SK-N-SH (cell line): ENCODE measurements at regions not wholly inside any gene's neighbourhood (a gene's known extent, or its start where the extent isn't known, plus 50 kb on each side); places are given as distances from the start of the nearest gene placed in this dataset.

Source experiments
- CTCF ChIA-PET: fragments of 300-600, 350-600 bp; formaldehyde crosslinking; extraction: SDS; loops from one replicate; lab custom pipeline; 2021; lab: Yijun Ruan, JAX
- POLR2A ChIA-PET: fragments of 350-600 bp; sonication (Branson Sonifier 250); formaldehyde crosslinking; extraction: SDS; loops from one replicate; lab custom pipeline; 2020; ENCODE audit warnings: antibody characterized with exemption, inconsistent platforms; lab: Yijun Ruan, JAX
- DNase-seq: peaks from one replicate; pipeline ENCODE4 v3.0.0; 2012
- H2AFZ ChIP-seq: fragments of 200-600 bp; sonication (generic); 2 replicates; pipeline ENCODE4 v1.8.1; 2016; ENCODE audit warnings: antibody characterized with exemption, mild to moderate bottlenecking, low read depth
- H3F3A ChIP-seq: fragments of 200-600 bp; sonication (generic); replicated peaks from 2 replicates; pipeline ENCODE3; 2016; ENCODE audit warnings: antibody characterized with exemption, mild to moderate bottlenecking; ENCODE audit not compliant: insufficient read depth
- H3K27ac ChIP-seq, 2 experiments: fragments of 200-500 bp in 1 of 2; fragments of 200-600 bp in 1 of 2; sonication (Bioruptor generic) in 1 of 2; sonication (generic), shearing (Covaris generic) in 1 of 2; 2 replicates each; pipeline versions ENCODE4 v1.5.1 to v1.6.1; 2014 to 2016; ENCODE audit warnings: low read depth in 2 of 2, inconsistent platforms in 1 of 2, low read length in 1 of 2, mild to moderate bottlenecking in 1 of 2, mixed read lengths in 1 of 2
- H3K27me3 ChIP-seq: fragments of 200-600 bp; sonication (generic), shearing (Covaris generic); 2 replicates; pipeline ENCODE4 v1.6.1; 2016; ENCODE audit warnings: mixed run types; ENCODE audit not compliant: insufficient read depth
- H3K36me3 ChIP-seq, 2 experiments: fragments of 200-500 bp in 1 of 2; fragments of 200-600 bp in 1 of 2; sonication (Bioruptor generic) in 1 of 2; sonication (generic) in 1 of 2; replicated peaks in 1 of 2; 2 replicates each; pipeline versions ENCODE3 to v1.5.1; 2014 to 2016; ENCODE audit warnings: low read length in 1 of 2, mild to moderate bottlenecking in 1 of 2; ENCODE audit not compliant: insufficient read depth in 2 of 2, control insufficient read depth in 1 of 2
- H3K4me1 ChIP-seq, 2 experiments: fragments of 200-500 bp in 1 of 2; fragments of 200-600 bp in 1 of 2; sonication (Bioruptor generic) in 1 of 2; sonication (generic), shearing (Covaris generic) in 1 of 2; 2 replicates each; pipeline versions ENCODE4 v1.5.1 to v1.6.1; 2014 to 2016; ENCODE audit warnings: low read depth in 1 of 2, low read length in 1 of 2, mixed run types in 1 of 2; ENCODE audit not compliant: insufficient read depth in 2 of 2, control insufficient read depth in 1 of 2
- H3K4me2 ChIP-seq: fragments of 200-600 bp; sonication (generic), shearing (Covaris generic); 2 replicates; pipeline ENCODE4 v1.6.1; 2017; ENCODE audit warnings: mixed run types
- H3K4me3 ChIP-seq, 2 experiments: fragments of 200-500 bp in 1 of 2; fragments of 200-600 bp in 1 of 2; sonication (Bioruptor generic) in 1 of 2; sonication (generic), shearing (Covaris generic) in 1 of 2; 2 replicates each; pipeline versions ENCODE4 v1.5.1 to v1.8.1; 2014 to 2016; ENCODE audit warnings: low read depth in 2 of 2, inconsistent platforms in 1 of 2, low read length in 1 of 2, mild to moderate bottlenecking in 1 of 2, mixed read lengths in 1 of 2, moderate library complexity in 1 of 2
- H3K79me2 ChIP-seq: fragments of 200-600 bp; sonication (generic); 2 replicates; pipeline ENCODE4 v1.8.1; 2017; ENCODE audit warnings: mild to moderate bottlenecking; ENCODE audit not compliant: insufficient read depth
- H3K9ac ChIP-seq: fragments of 200-600 bp; sonication (generic); 2 replicates; pipeline ENCODE4 v1.6.1; 2017; ENCODE audit warnings: mixed run types
- H3K9me2 ChIP-seq: fragments of 200-600 bp; sonication (generic); 2 replicates; pipeline ENCODE4 v1.6.1; 2017; ENCODE audit warnings: mixed run types
- H3K9me3 ChIP-seq: fragments of 200-600 bp; sonication (generic); 2 replicates; pipeline ENCODE4 v1.6.1; 2017; ENCODE audit warnings: mixed run types, mild to moderate bottlenecking, moderate library complexity
- H4K20me1 ChIP-seq: fragments of 200-600 bp; sonication (generic); 2 replicates; pipeline ENCODE4 v1.6.1; 2017; ENCODE audit warnings: mild to moderate bottlenecking, mixed run types; ENCODE audit not compliant: insufficient read depth
- EP300 ChIP-seq, 2 experiments: IDR thresholded peaks; 2 replicates each; pipeline versions ENCODE4 v1.4.0 to v1.6.1; 2012; ENCODE audit warnings: borderline replicate concordance in 1 of 2, low read depth in 1 of 2, low read length in 1 of 2
- EZH2phosphoT487 ChIP-seq: fragments of 200-600 bp; sonication (generic); IDR thresholded peaks from 2 replicates; pipeline ENCODE4 v1.6.1; 2017; ENCODE audit warnings: low read depth, mixed run types, mild to moderate bottlenecking, antibody characterized with exemption, moderate library complexity, borderline replicate concordance
- FOXJ3 ChIP-seq: sonication (generic); formaldehyde crosslinking; IDR thresholded peaks from 2 replicates; pipeline ENCODE4 v1.5.1; 2020; ENCODE audit warnings: mild to moderate bottlenecking, missing genetic modification reagents
- FOXM1 ChIP-seq: IDR thresholded peaks from 2 replicates; pipeline ENCODE4 v1.4.0; 2012; ENCODE audit warnings: low read depth, mild to moderate bottlenecking
- JUND ChIP-seq: IDR thresholded peaks from 2 replicates; pipeline ENCODE4 v1.4.0; 2012
- MEF2A ChIP-seq: IDR thresholded peaks from 2 replicates; pipeline ENCODE4 v1.4.0; 2012; ENCODE audit warnings: low read depth, borderline replicate concordance
- NRF1 ChIP-seq: IDR thresholded peaks from 2 replicates; pipeline ENCODE4 v1.6.1; 2012; ENCODE audit warnings: low read depth, mild to moderate bottlenecking, low read length
- POLR2AphosphoS5 ChIP-seq: IDR thresholded peaks from 2 replicates; pipeline ENCODE4 v1.6.1; 2012; ENCODE audit warnings: low read depth, low read length
- RAD21 ChIP-seq: IDR thresholded peaks from 2 replicates; pipeline ENCODE4 v1.6.1; 2012; ENCODE audit warnings: mild to moderate bottlenecking, low read length
- RCOR1 ChIP-seq: fragments of 150-350 bp; IDR thresholded peaks from 2 replicates; pipeline ENCODE4 v1.6.1; 2017; ENCODE audit warnings: antibody characterized with exemption, low read length
- SMC3 ChIP-seq: IDR thresholded peaks from 2 replicates; pipeline ENCODE4 v1.6.1; 2012; ENCODE audit warnings: low read depth, low read length, improper control_type of control experiment
- TAF1 ChIP-seq: IDR thresholded peaks from 2 replicates; pipeline ENCODE4 v1.6.1; 2012; ENCODE audit warnings: low read depth, mild to moderate bottlenecking, low read length, moderate library complexity, borderline replicate concordance
- WGBS: methylation state at CpG from one replicate; pipeline ENCODE4 v1.1.6; 2017; ENCODE audit warnings: low lambda C conversion rate; 5-methylcytosine and 5-hydroxymethylcytosine counted together
- TF ChIP-seq, protein P1 (sequence below): IDR thresholded peaks from 2 replicates; pipeline ENCODE4; 2012
- TF ChIP-seq, protein P2 (sequence below): IDR thresholded peaks from 2 replicates; pipeline ENCODE4 v1.4.0; 2012; ENCODE audit warnings: low read depth
- TF ChIP-seq, protein P3 (sequence below): fragments of 200-600 bp; sonication (generic); IDR thresholded peaks from 2 replicates; pipeline ENCODE4 v1.6.1; 2017; ENCODE audit warnings: antibody characterized with exemption, mild to moderate bottlenecking, moderate library complexity
- TF ChIP-seq, protein P4 (sequence below): IDR thresholded peaks from 2 replicates; pipeline ENCODE4 v1.4.0; 2012; ENCODE audit warnings: low read depth, borderline replicate concordance

DNA sequence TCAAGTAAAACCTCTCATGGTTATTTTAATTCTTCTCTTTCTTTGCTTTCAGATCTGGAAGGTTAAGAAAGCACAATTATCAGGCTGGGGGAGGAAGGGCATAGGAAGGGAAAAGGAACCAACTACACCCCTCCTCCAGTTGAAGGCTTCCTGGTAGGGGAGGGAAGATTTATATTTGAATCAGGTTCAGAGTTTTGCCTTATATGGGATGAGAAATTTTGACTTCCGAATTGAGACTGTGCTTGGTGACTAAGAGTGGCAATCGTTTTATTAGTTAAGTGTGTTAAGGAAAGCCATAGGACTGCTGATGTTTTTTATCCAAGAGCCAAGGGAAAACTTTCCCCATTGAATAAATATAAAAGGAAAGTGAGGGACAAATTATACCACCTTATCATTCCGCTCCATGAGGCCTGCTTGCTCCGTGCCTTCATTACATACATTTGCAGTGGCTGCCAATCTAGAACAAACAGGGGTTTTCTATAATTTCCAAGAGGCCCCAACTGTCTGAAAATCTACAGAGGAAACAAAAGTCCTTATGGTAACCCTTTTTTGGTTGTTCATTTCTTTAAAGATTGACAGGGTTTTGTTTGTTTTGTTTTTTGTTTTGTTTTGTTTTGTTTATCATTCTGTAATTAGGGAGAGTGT, 115.7 kb upstream of the EPB41L4A start:
- Histone ChIP-seq H3K4me2 (no peak overlapping the region), H3K27ac (no peak overlapping the region), H3K4me1 (no peaks in the 10 kb centered on the region), H4K20me1 (no peaks in the 10 kb centered on the region), H3K9me3 (no peaks in the 10 kb centered on the region), H3K36me3 (no peaks in the 10 kb centered on the region), H3K79me2 (no peaks in the 10 kb centered on the region), H3F3A (no peaks in the 10 kb centered on the region), H3K27me3 (no peaks in the 10 kb centered on the region; the same call in 1 of the 2 replicates), H3K4me3 (no peak overlapping the region), H2AFZ (no peak overlapping the region), H3K9ac (no peak overlapping the region), H3K9me2 (no peaks in the 10 kb centered on the region)
- no peak for DNase-seq
- POLR2A ChIA-PET = no interaction called here
- WGBS = 61% methylated on average over 4 of the region's 4 CpGs
- CTCF ChIA-PET = no interaction called here
- TF ChIP-seq, protein P1, sequence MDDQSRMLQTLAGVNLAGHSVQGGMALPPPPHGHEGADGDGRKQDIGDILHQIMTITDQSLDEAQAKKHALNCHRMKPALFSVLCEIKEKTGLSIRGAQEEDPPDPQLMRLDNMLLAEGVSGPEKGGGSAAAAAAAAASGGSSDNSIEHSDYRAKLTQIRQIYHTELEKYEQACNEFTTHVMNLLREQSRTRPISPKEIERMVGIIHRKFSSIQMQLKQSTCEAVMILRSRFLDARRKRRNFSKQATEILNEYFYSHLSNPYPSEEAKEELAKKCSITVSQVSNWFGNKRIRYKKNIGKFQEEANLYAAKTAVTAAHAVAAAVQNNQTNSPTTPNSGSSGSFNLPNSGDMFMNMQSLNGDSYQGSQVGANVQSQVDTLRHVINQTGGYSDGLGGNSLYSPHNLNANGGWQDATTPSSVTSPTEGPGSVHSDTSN = no peak
- TF ChIP-seq EZH2phosphoT487 = no peak
- no peak for TF ChIP-seq JUND
- no peak for TF ChIP-seq RCOR1
- TF ChIP-seq SMC3 = no peak
- TF ChIP-seq, protein P2, sequence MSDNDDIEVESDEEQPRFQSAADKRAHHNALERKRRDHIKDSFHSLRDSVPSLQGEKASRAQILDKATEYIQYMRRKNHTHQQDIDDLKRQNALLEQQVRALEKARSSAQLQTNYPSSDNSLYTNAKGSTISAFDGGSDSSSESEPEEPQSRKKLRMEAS = no peak
- no peak for TF ChIP-seq MEF2A
- no peak for TF ChIP-seq EP300 (IDR thresholded peaks at IDR 0.05; ENCODE audit: borderline replicate concordance in 1 of 2, low read depth in 1 of 2, low read length in 1 of 2)
- no peak for TF ChIP-seq RAD21
- no peak for TF ChIP-seq FOXJ3 (CRISPR knock-in tag)
- TF ChIP-seq, protein P3, sequence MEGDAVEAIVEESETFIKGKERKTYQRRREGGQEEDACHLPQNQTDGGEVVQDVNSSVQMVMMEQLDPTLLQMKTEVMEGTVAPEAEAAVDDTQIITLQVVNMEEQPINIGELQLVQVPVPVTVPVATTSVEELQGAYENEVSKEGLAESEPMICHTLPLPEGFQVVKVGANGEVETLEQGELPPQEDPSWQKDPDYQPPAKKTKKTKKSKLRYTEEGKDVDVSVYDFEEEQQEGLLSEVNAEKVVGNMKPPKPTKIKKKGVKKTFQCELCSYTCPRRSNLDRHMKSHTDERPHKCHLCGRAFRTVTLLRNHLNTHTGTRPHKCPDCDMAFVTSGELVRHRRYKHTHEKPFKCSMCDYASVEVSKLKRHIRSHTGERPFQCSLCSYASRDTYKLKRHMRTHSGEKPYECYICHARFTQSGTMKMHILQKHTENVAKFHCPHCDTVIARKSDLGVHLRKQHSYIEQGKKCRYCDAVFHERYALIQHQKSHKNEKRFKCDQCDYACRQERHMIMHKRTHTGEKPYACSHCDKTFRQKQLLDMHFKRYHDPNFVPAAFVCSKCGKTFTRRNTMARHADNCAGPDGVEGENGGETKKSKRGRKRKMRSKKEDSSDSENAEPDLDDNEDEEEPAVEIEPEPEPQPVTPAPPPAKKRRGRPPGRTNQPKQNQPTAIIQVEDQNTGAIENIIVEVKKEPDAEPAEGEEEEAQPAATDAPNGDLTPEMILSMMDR = no peak
- TF ChIP-seq NRF1 = no peak
- no peak for TF ChIP-seq POLR2AphosphoS5
- TF ChIP-seq FOXM1 = no peak
- TF ChIP-seq, protein P4, sequence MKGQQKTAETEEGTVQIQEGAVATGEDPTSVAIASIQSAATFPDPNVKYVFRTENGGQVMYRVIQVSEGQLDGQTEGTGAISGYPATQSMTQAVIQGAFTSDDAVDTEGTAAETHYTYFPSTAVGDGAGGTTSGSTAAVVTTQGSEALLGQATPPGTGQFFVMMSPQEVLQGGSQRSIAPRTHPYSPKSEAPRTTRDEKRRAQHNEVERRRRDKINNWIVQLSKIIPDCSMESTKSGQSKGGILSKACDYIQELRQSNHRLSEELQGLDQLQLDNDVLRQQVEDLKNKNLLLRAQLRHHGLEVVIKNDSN = no peak
- no peak for TF ChIP-seq TAF1
